ENCODE measurements at regions not wholly inside any gene's neighbourhood (a gene's known extent, or its start where the extent isn't known, plus 50 kb on each side); places are given as distances from the start of the nearest gene placed in this dataset.

DNA sequence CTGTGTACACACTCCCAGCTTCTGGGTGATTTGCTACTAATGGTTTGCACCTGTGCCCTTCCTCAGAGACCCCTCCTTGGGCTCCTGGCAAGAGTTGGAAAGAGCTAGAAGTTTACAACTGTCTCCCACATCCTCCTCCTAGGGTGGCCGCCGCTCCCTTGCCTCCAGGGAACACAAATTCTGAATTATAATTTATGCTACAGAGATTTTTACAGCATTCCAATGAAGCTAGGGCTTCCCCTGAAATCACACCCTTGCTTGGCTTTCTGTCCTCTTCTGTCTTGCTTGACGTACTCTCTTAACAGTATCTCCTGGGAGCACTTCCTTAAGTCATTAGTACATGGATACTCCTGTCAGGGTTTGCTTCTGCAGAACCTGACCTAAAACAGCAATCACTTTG, 180.2 kb downstream of the KCNA5 start:
- TF ChIP-seq SIN3A (IDR thresholded peaks at IDR 0.05; ENCODE audit: low read depth, low read length) (no peak), EZH2 (IDR thresholded peaks at IDR 0.05; ENCODE audit: borderline replicate concordance, control insufficient read depth, low read depth, low read length) (no peak), LARP7 (IDR thresholded peaks at IDR 0.05) (no peak), CTCF (IDR thresholded peaks at IDR 0.05 in 2 of 3, conservative IDR thresholded peaks at IDR 0.05 in 1 of 3; ENCODE audit: control insufficient read depth in 2 of 3, extremely low read depth in 1 of 3, insufficient read depth in 1 of 3, low read depth in 3 of 3, low read length in 3 of 3) (no peak), TCF12 (IDR thresholded peaks at IDR 0.05; ENCODE audit: low read depth, low read length) (no peak), MYC (IDR thresholded peaks at IDR 0.05; ENCODE audit: insufficient read depth, insufficient read length, insufficient replicate concordance, low read length, severe bottlenecking) (no peak)
- TF ChIP-seq, protein P1, sequence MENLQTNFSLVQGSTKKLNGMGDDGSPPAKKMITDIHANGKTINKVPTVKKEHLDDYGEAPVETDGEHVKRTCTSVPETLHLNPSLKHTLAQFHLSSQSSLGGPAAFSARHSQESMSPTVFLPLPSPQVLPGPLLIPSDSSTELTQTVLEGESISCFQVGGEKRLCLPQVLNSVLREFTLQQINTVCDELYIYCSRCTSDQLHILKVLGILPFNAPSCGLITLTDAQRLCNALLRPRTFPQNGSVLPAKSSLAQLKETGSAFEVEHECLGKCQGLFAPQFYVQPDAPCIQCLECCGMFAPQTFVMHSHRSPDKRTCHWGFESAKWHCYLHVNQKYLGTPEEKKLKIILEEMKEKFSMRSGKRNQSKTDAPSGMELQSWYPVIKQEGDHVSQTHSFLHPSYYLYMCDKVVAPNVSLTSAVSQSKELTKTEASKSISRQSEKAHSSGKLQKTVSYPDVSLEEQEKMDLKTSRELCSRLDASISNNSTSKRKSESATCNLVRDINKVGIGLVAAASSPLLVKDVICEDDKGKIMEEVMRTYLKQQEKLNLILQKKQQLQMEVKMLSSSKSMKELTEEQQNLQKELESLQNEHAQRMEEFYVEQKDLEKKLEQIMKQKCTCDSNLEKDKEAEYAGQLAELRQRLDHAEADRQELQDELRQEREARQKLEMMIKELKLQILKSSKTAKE (IDR thresholded peaks at IDR 0.05; ENCODE audit: low read depth, poor library complexity, severe bottlenecking): no peak

All from GM12878 (cell line).